HG03108 (cell line): ENCODE measurements at regions not wholly inside any gene's neighbourhood (a gene's known extent, or its start where the extent isn't known, plus 50 kb on each side); places are given as distances from the start of the nearest gene placed in this dataset.
"Not testable (repeated sequence)": the region's sequence is repeated elsewhere in the genome, so short reads cannot be mapped to it uniquely, and the experiment has no call there.

Experiments used
- ATAC-seq: cut with Tn5 transposase; IDR thresholded peaks from one replicate; pipeline ENCODE4 v1.9.1; 2021; ENCODE audit warnings: moderate library complexity; ENCODE audit not compliant: unreplicated experiment

GRCh38 chr4:102397056-102397455 is 51.8 kb upstream of the SLC39A8 start:
- not testable (repeated sequence) for ATAC-seq

GRCh38 chr4:102399021-102399420 is 53.7 kb upstream of the SLC39A8 start:
- ATAC-seq = no peak

- ATAC-seq = no peak
Observed at GRCh38 chr4:102400898-102401297, 55.6 kb upstream of the SLC39A8 start.

GRCh38 chr4:102402223-102402622 is 56.9 kb upstream of the SLC39A8 start:
- no peak for ATAC-seq

GRCh38 chr4:102403116-102403515 is 57.8 kb upstream of the SLC39A8 start:
- ATAC-seq = no peak

- ATAC-seq = no peak
Observed at GRCh38 chr4:102404431-102404969, 59.2 kb upstream of the SLC39A8 start.

GRCh38 chr4:102405821-102406401 is 60.6 kb upstream of the SLC39A8 start:
- ATAC-seq = no peak

GRCh38 chr4:102410884-102411283 is 65.6 kb upstream of the SLC39A8 start:
- not testable (repeated sequence) for ATAC-seq

- no peak for ATAC-seq
Observed at GRCh38 chr4:102411408-102411807, 66.1 kb upstream of the SLC39A8 start.

- no peak for ATAC-seq
Observed at GRCh38 chr4:102416765-102417164, 71.5 kb upstream of the SLC39A8 start.

- no peak for ATAC-seq
Observed at GRCh38 chr4:102420563-102421398, 75.5 kb upstream of the SLC39A8 start.

GRCh38 chr4:102422843-102423242 is 77.6 kb upstream of the SLC39A8 start:
- no peak for ATAC-seq

- ATAC-seq = no peak
Observed at GRCh38 chr4:102423375-102423774, 77.8 kb upstream of the NFKB1 start.

- no peak for ATAC-seq
Observed at GRCh38 chr4:102427371-102427998, 73.7 kb upstream of the NFKB1 start.

GRCh38 chr4:102428122-102428521 is 73.0 kb upstream of the NFKB1 start:
- ATAC-seq = no peak

GRCh38 chr4:102429553-102429952 is 71.6 kb upstream of the NFKB1 start:
- ATAC-seq = no peak

GRCh38 chr4:102430461-102430910 is 70.7 kb upstream of the NFKB1 start:
- ATAC-seq = no peak

GRCh38 chr4:102431608-102431961 is 69.6 kb upstream of the NFKB1 start:
- ATAC-seq = no peak

- ATAC-seq = no peak
Observed at GRCh38 chr4:102437111-102437510, 64.0 kb upstream of the NFKB1 start.

- ATAC-seq = no peak
Observed at GRCh38 chr4:102438396-102439235, 62.5 kb upstream of the NFKB1 start.

- no peak for ATAC-seq
Observed at GRCh38 chr4:102439236-102439614, 61.9 kb upstream of the NFKB1 start.
